ENCODE measurements at regions not wholly inside any gene's neighbourhood (a gene's known extent, or its start where the extent isn't known, plus 50 kb on each side); places are given as distances from the start of the nearest gene placed in this dataset.

DNA sequence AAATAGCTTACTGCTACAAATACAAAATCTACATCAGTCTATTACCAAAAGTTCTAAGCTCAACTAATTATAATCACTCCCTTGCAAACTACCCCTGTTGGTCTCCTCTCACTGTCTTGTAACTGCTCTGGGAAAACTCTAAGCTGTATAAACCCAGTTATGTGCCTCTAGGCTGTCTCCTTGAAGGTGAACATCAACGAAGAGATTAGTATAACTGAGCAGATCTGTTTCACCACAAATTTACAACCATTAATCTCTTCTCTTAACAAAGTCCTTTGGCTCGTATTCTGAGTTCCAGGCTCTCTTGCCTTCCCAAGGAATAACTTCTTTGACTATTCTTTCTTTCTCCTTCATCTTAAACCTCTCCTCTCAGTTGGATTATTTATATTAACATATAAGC lies 84.4 kb upstream of the PRMT6 start:
- TF ChIP-seq CTCF (IDR thresholded peaks at IDR 0.05; ENCODE audit: insufficient read depth, low read length) (no peak), POLR2AphosphoS5 (IDR thresholded peaks at IDR 0.05; ENCODE audit: low read depth) (no peak), GABPA (IDR thresholded peaks at IDR 0.05; ENCODE audit: low read depth) (no peak)
- TF ChIP-seq, protein P1, sequence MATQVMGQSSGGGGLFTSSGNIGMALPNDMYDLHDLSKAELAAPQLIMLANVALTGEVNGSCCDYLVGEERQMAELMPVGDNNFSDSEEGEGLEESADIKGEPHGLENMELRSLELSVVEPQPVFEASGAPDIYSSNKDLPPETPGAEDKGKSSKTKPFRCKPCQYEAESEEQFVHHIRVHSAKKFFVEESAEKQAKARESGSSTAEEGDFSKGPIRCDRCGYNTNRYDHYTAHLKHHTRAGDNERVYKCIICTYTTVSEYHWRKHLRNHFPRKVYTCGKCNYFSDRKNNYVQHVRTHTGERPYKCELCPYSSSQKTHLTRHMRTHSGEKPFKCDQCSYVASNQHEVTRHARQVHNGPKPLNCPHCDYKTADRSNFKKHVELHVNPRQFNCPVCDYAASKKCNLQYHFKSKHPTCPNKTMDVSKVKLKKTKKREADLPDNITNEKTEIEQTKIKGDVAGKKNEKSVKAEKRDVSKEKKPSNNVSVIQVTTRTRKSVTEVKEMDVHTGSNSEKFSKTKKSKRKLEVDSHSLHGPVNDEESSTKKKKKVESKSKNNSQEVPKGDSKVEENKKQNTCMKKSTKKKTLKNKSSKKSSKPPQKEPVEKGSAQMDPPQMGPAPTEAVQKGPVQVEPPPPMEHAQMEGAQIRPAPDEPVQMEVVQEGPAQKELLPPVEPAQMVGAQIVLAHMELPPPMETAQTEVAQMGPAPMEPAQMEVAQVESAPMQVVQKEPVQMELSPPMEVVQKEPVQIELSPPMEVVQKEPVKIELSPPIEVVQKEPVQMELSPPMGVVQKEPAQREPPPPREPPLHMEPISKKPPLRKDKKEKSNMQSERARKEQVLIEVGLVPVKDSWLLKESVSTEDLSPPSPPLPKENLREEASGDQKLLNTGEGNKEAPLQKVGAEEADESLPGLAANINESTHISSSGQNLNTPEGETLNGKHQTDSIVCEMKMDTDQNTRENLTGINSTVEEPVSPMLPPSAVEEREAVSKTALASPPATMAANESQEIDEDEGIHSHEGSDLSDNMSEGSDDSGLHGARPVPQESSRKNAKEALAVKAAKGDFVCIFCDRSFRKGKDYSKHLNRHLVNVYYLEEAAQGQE (IDR thresholded peaks at IDR 0.05; ENCODE audit: insufficient replicate concordance, low read depth), result no peak
